ENCODE measurements at regions not wholly inside any gene's neighbourhood (a gene's known extent, or its start where the extent isn't known, plus 50 kb on each side); places are given as distances from the start of the nearest gene placed in this dataset.

GRCh38 chr10:52673468-52673867 lies 99.1 kb downstream of the MBL2 start:
- H3K27ac Mint-ChIP-seq, result no peak overlapping the region
- CTCF ChIA-PET, result no interaction called here
- POLR2A ChIA-PET, result no interaction called here

DNA sequence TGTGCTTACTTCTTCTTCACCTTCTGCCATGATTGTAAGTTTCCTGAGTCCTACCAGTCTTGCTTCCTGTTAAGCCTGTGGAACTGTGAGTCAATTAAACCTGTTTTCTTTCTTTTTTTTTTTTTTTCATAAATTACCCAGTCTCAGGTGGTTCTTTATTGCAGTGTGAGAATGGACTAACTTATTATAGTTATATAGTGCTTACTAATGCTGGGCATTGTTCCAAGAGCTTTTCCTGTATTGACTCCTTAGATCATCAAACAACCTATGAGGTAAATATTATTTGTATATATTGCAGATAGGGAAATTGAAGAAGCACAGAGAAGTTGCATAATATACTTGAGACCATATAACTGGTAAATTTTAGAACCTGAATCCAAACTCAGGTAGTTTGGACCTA lies 98.1 kb downstream of the MBL2 start:
- Mint-ChIP-seq H3K27me3 (ENCODE audit: low read depth) (no peaks in the 10 kb centered on the region), H3K36me3 (ENCODE audit: low read depth) (no peaks in the 10 kb centered on the region), H3K4me3 (no peak overlapping the region), H3K27ac (no peak overlapping the region), H3K9me3 (ENCODE audit: insufficient read depth) (peaks cover 7% of the 10 kb centered on the region), H3K4me1 (ENCODE audit: low read depth) (no peaks in the 10 kb centered on the region)
- no peak for ATAC-seq
- CTCF ChIA-PET, result no interaction called here
- no peak for DNase-seq
- POLR2A ChIA-PET, result no interaction called here

More at GRCh38 chr10:52673468-52673867, 99.1 kb downstream of the MBL2 start:
- H3K4me1 Mint-ChIP-seq (ENCODE audit: low read depth), result no peaks in the 10 kb centered on the region
- H3K9me3 Mint-ChIP-seq (ENCODE audit: insufficient read depth), result peaks cover 7% of the 10 kb centered on the region
- ATAC-seq, result no peak
- H3K36me3 Mint-ChIP-seq (ENCODE audit: low read depth), result no peaks in the 10 kb centered on the region
- DNase-seq, result no peak
- H3K4me3 Mint-ChIP-seq, result no peak overlapping the region
- no peaks in the 10 kb centered on the region for H3K27me3 Mint-ChIP-seq (ENCODE audit: low read depth)

DNA sequence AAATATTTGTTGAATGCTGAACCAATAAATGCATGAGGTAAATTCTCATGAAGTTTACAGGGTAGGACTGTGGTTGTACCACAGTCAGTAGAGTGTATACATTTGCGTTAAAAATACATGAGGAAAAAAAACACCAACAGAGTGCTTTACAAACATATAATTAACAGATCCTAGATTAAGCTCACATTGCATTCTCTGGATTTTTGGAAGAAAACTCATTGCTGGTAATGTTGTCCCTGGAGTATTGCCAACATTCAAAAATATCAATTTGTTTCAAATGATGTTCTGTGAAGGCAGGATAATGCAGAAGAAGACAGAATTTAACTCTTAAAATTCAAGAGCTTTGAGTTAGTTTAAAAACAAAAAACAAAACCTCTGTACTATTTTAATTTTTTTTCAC lies 95.5 kb downstream of the MBL2 start:
- H3K9me3 Mint-ChIP-seq (ENCODE audit: insufficient read depth), result no peaks in the 10 kb centered on the region
- no peaks in the 10 kb centered on the region for H3K36me3 Mint-ChIP-seq (ENCODE audit: low read depth)
- ATAC-seq (no peak), DNase-seq (no peak)
- H3K27ac Mint-ChIP-seq, result no peak overlapping the region
- no peaks in the 10 kb centered on the region for H3K4me1 Mint-ChIP-seq (ENCODE audit: low read depth)
- H3K4me3 Mint-ChIP-seq, result no peak overlapping the region
- ChIA-PET CTCF (no interaction called here), POLR2A (no interaction called here)
- no peaks in the 10 kb centered on the region for H3K27me3 Mint-ChIP-seq (ENCODE audit: low read depth)

DNA sequence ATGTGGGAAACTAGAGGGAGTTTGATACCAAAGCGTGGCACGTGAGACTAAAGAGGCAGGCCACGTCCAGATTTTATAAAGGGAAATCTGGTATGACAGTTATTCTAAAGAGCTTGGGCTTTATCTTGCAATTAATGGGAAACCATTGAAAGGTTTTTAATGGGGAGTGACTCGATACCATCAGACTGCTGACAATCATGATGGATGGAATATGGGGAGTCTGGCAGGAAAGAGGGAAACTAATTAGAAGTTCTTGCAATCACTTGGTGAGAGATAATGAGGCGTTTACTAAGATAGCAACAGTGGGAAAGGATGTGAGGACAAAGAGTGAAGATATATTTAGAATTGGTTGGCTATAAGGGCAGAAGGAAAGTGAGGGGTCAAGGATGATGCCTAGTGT lies 94.0 kb downstream of the MBL2 start:
- H3K27me3 Mint-ChIP-seq (ENCODE audit: low read depth), result no peaks in the 10 kb centered on the region
- H3K36me3 Mint-ChIP-seq (ENCODE audit: low read depth), result no peaks in the 10 kb centered on the region
- ATAC-seq, result no peak
- H3K9me3 Mint-ChIP-seq (ENCODE audit: insufficient read depth), result no peaks in the 10 kb centered on the region
- H3K4me3 Mint-ChIP-seq, result no peak overlapping the region
- H3K27ac Mint-ChIP-seq, result no peak overlapping the region
- DNase-seq, result no peak
- H3K4me1 Mint-ChIP-seq (ENCODE audit: low read depth), result no peaks in the 10 kb centered on the region
- ChIA-PET CTCF (no interaction called here), POLR2A (no interaction called here)

DNA sequence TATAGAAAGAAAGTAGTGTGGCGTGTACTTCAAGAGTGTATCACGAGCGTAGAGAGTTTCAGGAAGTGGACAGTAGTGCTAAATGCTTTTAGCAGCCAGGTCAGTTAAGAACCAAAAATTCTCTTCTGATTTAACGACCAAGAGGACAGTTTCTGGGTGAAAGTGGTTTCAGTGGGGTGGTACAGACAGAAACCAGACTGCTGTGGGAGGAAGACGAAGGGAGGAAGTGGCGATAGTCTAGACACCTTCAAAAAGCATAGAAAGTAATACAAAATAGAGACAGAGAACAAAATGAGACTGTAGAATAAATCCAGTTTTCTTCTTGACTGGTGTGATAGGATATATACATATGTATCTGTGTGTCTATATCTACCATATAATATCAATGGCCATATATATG lies 93.5 kb downstream of the MBL2 start:
- Mint-ChIP-seq H3K4me3 (no peak overlapping the region), H3K27me3 (ENCODE audit: low read depth) (no peaks in the 10 kb centered on the region), H3K9me3 (ENCODE audit: insufficient read depth) (no peaks in the 10 kb centered on the region), H3K4me1 (ENCODE audit: low read depth) (no peaks in the 10 kb centered on the region), H3K27ac (no peak overlapping the region), H3K36me3 (ENCODE audit: low read depth) (no peaks in the 10 kb centered on the region)
- ChIA-PET POLR2A (no interaction called here), CTCF (no interaction called here)
- no peak for DNase-seq
- ATAC-seq, result no peak

GRCh38 chr10:52682766-52683165 lies 89.8 kb downstream of the MBL2 start:
- H3K4me1 Mint-ChIP-seq (ENCODE audit: low read depth), result no peaks in the 10 kb centered on the region
- no peaks in the 10 kb centered on the region for H3K27me3 Mint-ChIP-seq (ENCODE audit: low read depth)
- no peaks in the 10 kb centered on the region for H3K36me3 Mint-ChIP-seq (ENCODE audit: low read depth)
- ChIA-PET POLR2A (no interaction called here), CTCF (no interaction called here)
- ATAC-seq, result no peak
- no peak for DNase-seq
- no peaks in the 10 kb centered on the region for H3K9me3 Mint-ChIP-seq (ENCODE audit: insufficient read depth)
- H3K4me3 Mint-ChIP-seq, result no peak overlapping the region
- H3K27ac Mint-ChIP-seq, result no peak overlapping the region

DNA sequence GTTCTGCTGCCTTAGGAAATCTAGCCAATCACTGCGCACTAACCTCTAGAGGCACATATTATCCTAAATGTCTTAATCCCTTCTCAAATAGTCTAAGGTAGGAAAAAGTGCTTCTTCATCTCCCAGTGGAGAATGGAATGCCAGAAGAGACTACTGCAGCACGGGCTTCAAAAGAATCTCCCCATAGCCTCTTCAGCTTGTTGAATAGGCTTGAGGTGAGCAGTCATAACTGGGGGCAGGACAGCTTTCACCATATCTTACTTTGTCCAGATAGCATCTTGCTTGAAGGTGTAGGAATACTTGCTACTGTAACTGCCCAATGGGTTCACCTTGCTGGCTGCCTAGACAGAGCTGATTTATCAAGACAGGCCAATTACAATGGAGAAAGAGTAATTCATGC lies 88.8 kb downstream of the MBL2 start:
- H3K9me3 Mint-ChIP-seq (ENCODE audit: insufficient read depth), result no peaks in the 10 kb centered on the region
- no peaks in the 10 kb centered on the region for H3K27me3 Mint-ChIP-seq (ENCODE audit: low read depth)
- no peaks in the 10 kb centered on the region for H3K4me1 Mint-ChIP-seq (ENCODE audit: low read depth)
- H3K36me3 Mint-ChIP-seq (ENCODE audit: low read depth), result no peaks in the 10 kb centered on the region
- no peak for ATAC-seq
- DNase-seq, result no peak
- POLR2A ChIA-PET, result no interaction called here
- CTCF ChIA-PET, result no interaction called here
- no peak overlapping the region for H3K4me3 Mint-ChIP-seq
- no peak overlapping the region for H3K27ac Mint-ChIP-seq

DNA sequence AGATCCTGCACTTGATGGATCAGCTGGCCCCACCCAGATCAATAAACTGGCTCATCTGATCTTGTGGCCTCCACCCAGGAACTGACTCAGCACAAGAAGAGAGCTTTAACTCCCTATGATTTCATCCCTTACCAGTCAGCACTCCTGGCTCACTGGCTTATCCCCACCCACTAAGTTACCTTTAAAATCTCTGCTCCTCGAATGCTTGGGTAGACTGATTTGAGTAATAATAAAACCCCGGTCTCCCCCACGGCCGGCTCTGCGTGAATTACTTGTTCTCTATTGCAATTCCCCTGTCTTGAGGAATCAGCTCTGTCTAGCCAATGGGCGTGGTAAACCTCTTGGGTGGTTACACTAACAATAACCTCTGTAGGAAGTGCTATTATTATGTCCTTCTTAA lies 83.7 kb downstream of the MBL2 start:
- no peak for ATAC-seq
- H3K4me1 Mint-ChIP-seq (ENCODE audit: low read depth), result no peaks in the 10 kb centered on the region

DNA sequence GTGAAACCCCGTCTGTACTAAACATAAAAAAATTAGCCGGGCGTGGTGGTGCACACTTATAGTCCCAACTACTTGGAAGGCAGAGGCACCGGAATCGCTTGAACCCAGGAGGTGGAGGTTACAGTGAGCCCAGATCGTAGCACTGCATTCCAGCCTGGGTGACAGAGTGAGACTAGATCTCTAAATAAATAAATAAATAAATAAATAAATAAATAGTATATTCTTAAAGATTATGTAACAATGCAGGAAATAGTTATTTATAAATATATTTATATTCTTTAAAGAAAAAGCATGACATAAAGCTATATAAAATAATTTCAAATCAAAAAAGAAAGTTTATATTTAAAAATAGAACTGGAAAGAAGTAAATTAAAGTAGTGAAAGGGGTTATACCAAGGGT lies 76.4 kb downstream of the MBL2 start:
- Mint-ChIP-seq H3K9me3 (ENCODE audit: insufficient read depth) (no peaks in the 10 kb centered on the region), H3K36me3 (ENCODE audit: low read depth) (no peaks in the 10 kb centered on the region), H3K4me3 (no peak overlapping the region), H3K27ac (no peak overlapping the region), H3K4me1 (ENCODE audit: low read depth) (no peaks in the 10 kb centered on the region), H3K27me3 (ENCODE audit: low read depth) (no peaks in the 10 kb centered on the region)
- ChIA-PET POLR2A (no interaction called here), CTCF (no interaction called here)
- ATAC-seq (no peak), DNase-seq (no peak)

More for the DNA sequence above, 83.7 kb downstream of the MBL2 start:
- ChIA-PET CTCF (no interaction called here), POLR2A (no interaction called here)
- Mint-ChIP-seq H3K4me3 (no peak overlapping the region), H3K27me3 (ENCODE audit: low read depth) (no peaks in the 10 kb centered on the region), H3K27ac (no peak overlapping the region), H3K36me3 (ENCODE audit: low read depth) (no peaks in the 10 kb centered on the region), H3K9me3 (ENCODE audit: insufficient read depth) (no peaks in the 10 kb centered on the region)
- no peak for DNase-seq

GRCh38 chr10:52701647-52702046 lies 70.9 kb downstream of the MBL2 start:
- no peak overlapping the region for H3K27ac Mint-ChIP-seq
- ATAC-seq, result no peak
- H3K27me3 Mint-ChIP-seq (ENCODE audit: low read depth), result no peaks in the 10 kb centered on the region
- POLR2A ChIA-PET, result no interaction called here
- no peak for DNase-seq
- CTCF ChIA-PET, result no interaction called here
- H3K36me3 Mint-ChIP-seq (ENCODE audit: low read depth), result no peaks in the 10 kb centered on the region
- H3K4me3 Mint-ChIP-seq, result no peak overlapping the region
- no peaks in the 10 kb centered on the region for H3K4me1 Mint-ChIP-seq (ENCODE audit: low read depth)
- H3K9me3 Mint-ChIP-seq (ENCODE audit: insufficient read depth), result no peaks in the 10 kb centered on the region

GRCh38 chr10:52703451-52703850 lies 69.1 kb downstream of the MBL2 start:
- ATAC-seq, result no peak
- CTCF ChIA-PET, result no interaction called here
- Mint-ChIP-seq H3K36me3 (ENCODE audit: low read depth) (no peaks in the 10 kb centered on the region), H3K4me3 (no peak overlapping the region), H3K27me3 (ENCODE audit: low read depth) (no peaks in the 10 kb centered on the region), H3K27ac (no peak overlapping the region), H3K4me1 (ENCODE audit: low read depth) (no peaks in the 10 kb centered on the region), H3K9me3 (ENCODE audit: insufficient read depth) (no peaks in the 10 kb centered on the region)
- POLR2A ChIA-PET, result no interaction called here
- DNase-seq, result no peak

GRCh38 chr10:52703898-52704297 lies 68.7 kb downstream of the MBL2 start:
- Mint-ChIP-seq H3K27me3 (ENCODE audit: low read depth) (no peaks in the 10 kb centered on the region), H3K4me1 (ENCODE audit: low read depth) (no peaks in the 10 kb centered on the region), H3K36me3 (ENCODE audit: low read depth) (no peaks in the 10 kb centered on the region), H3K4me3 (no peak overlapping the region), H3K9me3 (ENCODE audit: insufficient read depth) (no peaks in the 10 kb centered on the region), H3K27ac (no peak overlapping the region)
- DNase-seq (no peak), ATAC-seq (no peak)
- ChIA-PET CTCF (no interaction called here), POLR2A (no interaction called here)

- no peak overlapping the region for H3K4me3 Mint-ChIP-seq
- no peak for DNase-seq
- no peak overlapping the region for H3K27ac Mint-ChIP-seq
- peaks cover 4% of the 10 kb centered on the region for H3K9me3 Mint-ChIP-seq (ENCODE audit: insufficient read depth)
- POLR2A ChIA-PET, result no interaction called here
- H3K4me1 Mint-ChIP-seq (ENCODE audit: low read depth), result no peaks in the 10 kb centered on the region
- H3K27me3 Mint-ChIP-seq (ENCODE audit: low read depth), result no peaks in the 10 kb centered on the region
- CTCF ChIA-PET, result no interaction called here
- no peak for ATAC-seq
- H3K36me3 Mint-ChIP-seq (ENCODE audit: low read depth), result no peaks in the 10 kb centered on the region
Observed at GRCh38 chr10:52706332-52707070, 66.1 kb downstream of the MBL2 start.
